Gastroesophageal sphincter (tissue), 3 donors: ENCODE measurements at regions not wholly inside any gene's neighbourhood (a gene's known extent, or its start where the extent isn't known, plus 50 kb on each side); places are given as distances from the start of the nearest gene placed in this dataset.
"Not testable (repeated sequence)": the region's sequence is repeated elsewhere in the genome, so short reads cannot be mapped to it uniquely, and the experiment has no call there.

ENCODE experiments used
- POLR2AphosphoS5 ChIP-seq: sonication (generic); formaldehyde crosslinking; IDR thresholded peaks from one replicate; pipeline ENCODE4 v1.6.1; 2017; ENCODE audit warnings: antibody characterized with exemption
- TF ChIP-seq, protein P1 (sequence below), 4 experiments: fragments of 200-600 bp in 2 of 4; fragments of 450-650 bp in 2 of 4; sonication (generic) in 1 of 4; IDR thresholded peaks; one replicate each; pipeline ENCODE4 v1.5.1; 2017 to 2019; ENCODE audit warnings: antibody characterized with exemption in 4 of 4, mild to moderate bottlenecking in 2 of 4, moderate library complexity in 2 of 4

DNA sequence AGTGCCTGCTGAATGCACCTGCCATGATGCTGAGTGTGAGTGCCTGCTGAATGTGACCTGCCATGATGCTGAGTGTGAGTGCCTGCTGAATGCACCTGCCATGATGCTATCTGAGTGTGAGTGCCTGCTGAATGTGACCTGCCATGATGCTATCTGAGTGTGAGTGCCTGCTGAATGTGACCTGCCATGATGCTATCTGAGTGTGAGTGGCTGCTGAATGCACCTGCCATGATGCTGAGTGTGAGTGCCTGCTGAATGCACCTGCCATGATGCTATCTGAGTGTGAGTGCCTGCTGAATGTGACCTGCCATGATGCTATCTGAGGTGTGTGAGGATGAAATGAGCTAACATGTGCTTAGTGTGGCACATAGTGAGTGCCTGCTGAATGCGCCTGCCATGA, 98.7 kb upstream of the SULF2 start:
- TF ChIP-seq, protein P1, sequence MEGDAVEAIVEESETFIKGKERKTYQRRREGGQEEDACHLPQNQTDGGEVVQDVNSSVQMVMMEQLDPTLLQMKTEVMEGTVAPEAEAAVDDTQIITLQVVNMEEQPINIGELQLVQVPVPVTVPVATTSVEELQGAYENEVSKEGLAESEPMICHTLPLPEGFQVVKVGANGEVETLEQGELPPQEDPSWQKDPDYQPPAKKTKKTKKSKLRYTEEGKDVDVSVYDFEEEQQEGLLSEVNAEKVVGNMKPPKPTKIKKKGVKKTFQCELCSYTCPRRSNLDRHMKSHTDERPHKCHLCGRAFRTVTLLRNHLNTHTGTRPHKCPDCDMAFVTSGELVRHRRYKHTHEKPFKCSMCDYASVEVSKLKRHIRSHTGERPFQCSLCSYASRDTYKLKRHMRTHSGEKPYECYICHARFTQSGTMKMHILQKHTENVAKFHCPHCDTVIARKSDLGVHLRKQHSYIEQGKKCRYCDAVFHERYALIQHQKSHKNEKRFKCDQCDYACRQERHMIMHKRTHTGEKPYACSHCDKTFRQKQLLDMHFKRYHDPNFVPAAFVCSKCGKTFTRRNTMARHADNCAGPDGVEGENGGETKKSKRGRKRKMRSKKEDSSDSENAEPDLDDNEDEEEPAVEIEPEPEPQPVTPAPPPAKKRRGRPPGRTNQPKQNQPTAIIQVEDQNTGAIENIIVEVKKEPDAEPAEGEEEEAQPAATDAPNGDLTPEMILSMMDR (IDR thresholded peaks at IDR 0.05): not testable (repeated sequence)
- not testable (repeated sequence) for TF ChIP-seq POLR2AphosphoS5
